ENCODE measurements at regions not wholly inside any gene's neighbourhood (a gene's known extent, or its start where the extent isn't known, plus 50 kb on each side); places are given as distances from the start of the nearest gene placed in this dataset.

DNA sequence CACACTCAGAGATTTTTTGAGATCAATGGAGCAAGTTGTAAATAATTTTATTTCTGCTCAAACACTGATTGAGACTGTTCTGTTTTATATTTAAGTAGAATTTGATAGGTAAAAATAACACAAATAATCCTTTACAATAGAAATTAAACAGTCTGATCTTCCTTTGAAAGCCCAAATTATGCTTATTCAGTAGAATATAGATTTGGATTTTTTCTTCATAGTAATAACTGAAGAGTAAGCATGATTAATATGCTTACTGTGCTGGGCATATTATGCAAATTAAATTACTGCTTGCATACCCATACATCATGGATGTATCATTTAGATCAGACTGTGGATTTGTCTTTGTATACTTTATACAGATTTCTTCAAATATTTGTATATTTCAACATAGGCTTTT lies 121.4 kb downstream of the LEPR start:
- TF ChIP-seq POLR2A (IDR thresholded peaks at IDR 0.05) (no peak), POLR2AphosphoS5 (IDR thresholded peaks at IDR 0.05) (no peak)

Measured in prostate gland (tissue), 1 donor.